GM23248 (cell line): ENCODE measurements at regions not wholly inside any gene's neighbourhood (a gene's known extent, or its start where the extent isn't known, plus 50 kb on each side); places are given as distances from the start of the nearest gene placed in this dataset.

Experiments
- DNase-seq: peaks from one replicate; pipeline ENCODE4 v3.0.0-alpha.2; 2015
- H2AFZ ChIP-seq: fragments of 200-600 bp; sonication (generic); 2 replicates; pipeline ENCODE4 v1.6.1; 2016; ENCODE audit warnings: antibody characterized with exemption
- H3F3A ChIP-seq: fragments of 200-600 bp; sonication (generic); 2 replicates; pipeline ENCODE4 v1.6.1; 2016; ENCODE audit warnings: mild to moderate bottlenecking, antibody characterized with exemption, mixed run types; ENCODE audit not compliant: insufficient read depth
- H3K27ac ChIP-seq: fragments of 200-600 bp; sonication (generic); 2 replicates; pipeline ENCODE4 v1.5.1; 2016; ENCODE audit warnings: mild to moderate bottlenecking
- H3K27me3 ChIP-seq: fragments of 200-600 bp; sonication (generic); replicated peaks from 2 replicates; pipeline ENCODE4 v1.6.1; 2016; ENCODE audit warnings: mild to moderate bottlenecking; ENCODE audit not compliant: insufficient read depth
- H3K36me3 ChIP-seq: fragments of 200-600 bp; sonication (generic); 2 replicates; pipeline ENCODE4 v1.6.1; 2016; ENCODE audit warnings: low read depth, mild to moderate bottlenecking
- H3K4me1 ChIP-seq: fragments of 200-600 bp; sonication (generic); 2 replicates; pipeline ENCODE4 v1.6.1; 2016; ENCODE audit warnings: mild to moderate bottlenecking; ENCODE audit not compliant: insufficient read depth
- H3K4me2 ChIP-seq: fragments of 200-600 bp; sonication (generic); one replicate; pipeline ENCODE4 v1.6.1; 2016; ENCODE audit warnings: mild to moderate bottlenecking; ENCODE audit not compliant: unreplicated experiment
- H3K4me3 ChIP-seq: fragments of 200-600 bp; sonication (generic); 2 replicates; pipeline ENCODE4 v1.5.1; 2016; ENCODE audit warnings: mild to moderate bottlenecking
- H3K79me2 ChIP-seq: fragments of 200-600 bp; sonication (generic); 2 replicates; pipeline ENCODE4 v1.6.1; 2016; ENCODE audit warnings: mild to moderate bottlenecking; ENCODE audit not compliant: insufficient read depth
- H3K9ac ChIP-seq: fragments of 200-600 bp; sonication (generic); 2 replicates; pipeline ENCODE4 v1.6.1; 2016; ENCODE audit warnings: mild to moderate bottlenecking
- H3K9me2 ChIP-seq: fragments of 200-600 bp; sonication (generic); 2 replicates; pipeline ENCODE4 v1.6.1; 2016; ENCODE audit warnings: mixed run types, mild to moderate bottlenecking, moderate library complexity; ENCODE audit not compliant: insufficient read depth
- H3K9me3 ChIP-seq: fragments of 200-600 bp; sonication (generic); one replicate; pipeline ENCODE4 v1.6.1; 2017; ENCODE audit warnings: low read depth
- H4K20me1 ChIP-seq: fragments of 200-600 bp; sonication (generic); 2 replicates; pipeline ENCODE4 v1.6.0; 2016; ENCODE audit not compliant: insufficient read depth
- EZH2 ChIP-seq: fragments of 200-600 bp; sonication (generic); IDR thresholded peaks from 2 replicates; pipeline ENCODE4 v1.6.1; 2018; ENCODE audit warnings: antibody characterized with exemption, mild to moderate bottlenecking; ENCODE audit not compliant: insufficient read depth, poor library complexity, severe bottlenecking
- EZH2phosphoT487 ChIP-seq: fragments of 200-600 bp; sonication (generic); IDR thresholded peaks from 2 replicates; pipeline ENCODE4 v1.6.1; 2018; ENCODE audit warnings: antibody characterized with exemption, moderate library complexity, mild to moderate bottlenecking, low read depth; ENCODE audit not compliant: insufficient read depth
- WGBS, 2 experiments: methylation state at CpG; one replicate each; pipeline ENCODE4 v1.1.6; 2015 to 2017; ENCODE audit warnings: low lambda C conversion rate in 2 of 2, low coverage in 1 of 2; ENCODE audit errors: missing lambda C conversion rate in 2 of 2; 5-methylcytosine and 5-hydroxymethylcytosine counted together
- in situ Hi-C: fragments of 300-500 bp; cut with MboI; formaldehyde crosslinking; loops from 2 replicates; pipeline ENCODE4 v1.15.0; 2020

DNA sequence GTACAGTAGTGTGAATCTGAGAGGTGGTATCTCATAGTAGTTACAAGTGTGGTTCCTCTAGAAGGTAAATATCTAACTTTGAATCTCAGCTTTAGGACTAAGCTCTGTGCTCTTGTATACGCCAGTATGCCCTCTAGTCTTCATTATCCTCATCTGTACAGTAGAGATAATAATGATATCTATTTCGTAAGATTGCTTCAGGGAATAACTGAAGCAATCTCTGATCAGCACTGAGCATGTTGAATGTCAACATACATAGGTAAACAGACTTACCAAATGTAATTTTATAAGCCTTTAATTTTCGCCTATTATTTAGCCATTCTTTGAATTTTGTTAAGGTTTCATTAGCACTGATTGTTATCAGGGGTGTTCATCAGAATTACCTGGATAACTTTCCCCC lies 175.2 kb upstream of the ANKRD50 start:
- Histone ChIP-seq H2AFZ (no peak overlapping the region), H3K36me3 (no peaks in the 10 kb centered on the region), H3K9ac (no peak overlapping the region), H4K20me1 (no peaks in the 10 kb centered on the region), H3K79me2 (no peaks in the 10 kb centered on the region), H3K27ac (no peak overlapping the region), H3K27me3 (no peaks in the 10 kb centered on the region), H3F3A (no peaks in the 10 kb centered on the region; the same call in 1 of the 2 replicates), H3K4me3 (no peak overlapping the region), H3K9me2 (no peaks in the 10 kb centered on the region), H3K9me3 (no peaks in the 10 kb centered on the region), H3K4me2 (no peak overlapping the region), H3K4me1 (peaks cover 12% of the 10 kb centered on the region)
- TF ChIP-seq EZH2phosphoT487 = no peak
- no peak for TF ChIP-seq EZH2
- in situ Hi-C loops = no loop called here
- DNase-seq = no peak
- 82 to 93% methylated on average over 3 of the region's 3 CpGs for WGBS, 2 experiments

DNA sequence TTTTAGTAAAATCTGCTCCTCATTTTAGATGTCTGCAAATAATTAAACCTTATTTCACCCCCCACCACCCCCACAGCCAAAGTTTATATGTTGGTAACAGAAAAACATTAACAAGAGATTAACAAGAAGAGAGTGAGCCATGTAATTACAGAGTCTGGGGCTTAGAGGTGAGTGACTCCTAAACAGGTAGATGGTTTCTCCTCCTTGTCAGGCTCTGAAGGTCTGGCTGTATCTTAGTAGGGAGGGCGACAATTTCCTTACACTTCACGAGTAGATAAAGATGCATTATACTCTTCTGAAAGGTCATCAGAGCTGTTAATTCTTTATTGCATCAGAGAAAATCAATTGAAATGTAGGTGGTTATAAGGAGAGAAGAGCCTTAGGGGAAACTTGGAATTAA lies 171.8 kb upstream of the ANKRD50 start:
- DNase-seq = no peak
- Histone ChIP-seq H3K27ac (no peak overlapping the region), H3K4me2 (no peak overlapping the region), H2AFZ (no peak overlapping the region), H3K9me2 (no peaks in the 10 kb centered on the region; the same call in 1 of the 2 replicates), H3K27me3 (no peaks in the 10 kb centered on the region), H3K36me3 (no peaks in the 10 kb centered on the region), H3K79me2 (no peaks in the 10 kb centered on the region), H3K9me3 (no peaks in the 10 kb centered on the region), H3K9ac (no peak overlapping the region), H4K20me1 (no peaks in the 10 kb centered on the region), H3K4me3 (no peak overlapping the region), H3K4me1 (no peaks in the 10 kb centered on the region), H3F3A (no peaks in the 10 kb centered on the region)
- TF ChIP-seq EZH2 (no peak), EZH2phosphoT487 (no peak)
- WGBS, 2 experiments = 95 to 100% methylated on average over 2 of the region's 2 CpGs
- in situ Hi-C loops = no loop called here

DNA sequence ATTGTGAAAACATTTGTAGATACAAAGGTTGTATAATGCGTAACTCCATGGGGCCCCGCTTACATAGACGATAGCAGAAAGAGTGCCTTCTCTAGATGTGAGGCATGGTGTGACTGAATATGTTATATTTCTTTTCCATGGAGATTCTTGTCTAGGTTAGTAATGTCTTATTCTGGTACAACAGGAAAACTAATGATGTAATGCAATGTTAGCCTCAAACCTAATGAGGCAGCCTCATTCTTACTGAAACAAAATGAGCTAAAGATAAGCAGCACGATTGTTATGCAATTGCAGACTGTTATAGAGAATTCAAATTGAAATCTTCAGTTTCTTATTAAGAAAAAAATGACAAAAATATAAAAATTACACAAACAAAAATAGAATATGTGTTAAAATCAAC lies 171.1 kb upstream of the ANKRD50 start:
- H3K79me2 ChIP-seq = no peaks in the 10 kb centered on the region
- no peaks in the 10 kb centered on the region for H3K9me3 ChIP-seq
- H3K36me3 ChIP-seq = no peaks in the 10 kb centered on the region
- no peak overlapping the region for H3K27ac ChIP-seq
- H3K4me2 ChIP-seq = no peak overlapping the region
- H2AFZ ChIP-seq = no peak overlapping the region
- no peaks in the 10 kb centered on the region; the same call in 1 of the 2 replicates for H3K9me2 ChIP-seq
- H3F3A ChIP-seq = no peaks in the 10 kb centered on the region
- no peaks in the 10 kb centered on the region for H3K27me3 ChIP-seq
- peak; percentile 23 for DNase-seq
- in situ Hi-C loops = no loop called here
- no peak overlapping the region for H3K4me3 ChIP-seq
- WGBS, 2 experiments = 89 to 96% methylated on average over 4 of the region's 4 CpGs
- no peaks in the 10 kb centered on the region for H4K20me1 ChIP-seq
- H3K9ac ChIP-seq = no peak overlapping the region
- H3K4me1 ChIP-seq = no peaks in the 10 kb centered on the region
- TF ChIP-seq EZH2phosphoT487 = no peak
- no peak for TF ChIP-seq EZH2

DNA sequence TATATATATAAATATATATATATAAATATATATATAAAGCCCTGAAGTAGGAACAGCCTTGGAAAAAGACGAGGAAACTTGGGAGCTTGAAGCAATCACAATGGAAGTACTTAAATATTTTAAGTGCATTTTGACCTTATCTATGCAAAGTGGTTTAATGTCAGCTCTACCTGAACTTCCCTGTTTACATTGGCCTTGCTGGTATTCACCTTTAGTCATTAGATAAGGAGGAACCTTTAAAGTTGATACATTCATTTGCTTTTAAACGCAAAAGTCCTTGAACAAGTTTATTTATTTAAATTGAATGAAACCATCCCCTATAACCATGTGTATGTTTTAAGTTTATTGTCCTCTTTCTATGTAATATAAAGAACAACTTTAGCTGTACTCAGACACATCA lies 166.7 kb upstream of the ANKRD50 start:
- Histone ChIP-seq H3K9me2 (no peaks in the 10 kb centered on the region; the same call in 1 of the 2 replicates), H3K9me3 (no peaks in the 10 kb centered on the region), H3K4me2 (no peak overlapping the region), H3K27me3 (no peaks in the 10 kb centered on the region), H3K36me3 (no peaks in the 10 kb centered on the region), H2AFZ (no peak overlapping the region), H3K4me3 (no peak overlapping the region), H3K27ac (no peak overlapping the region), H3K9ac (no peak overlapping the region), H3F3A (no peaks in the 10 kb centered on the region), H4K20me1 (no peaks in the 10 kb centered on the region), H3K4me1 (no peaks in the 10 kb centered on the region), H3K79me2 (no peaks in the 10 kb centered on the region)
- in situ Hi-C loops = no loop called here
- DNase-seq = no peak
- TF ChIP-seq EZH2phosphoT487 (no peak), EZH2 (no peak)
- WGBS, 2 experiments = 91 to 94% methylated on average over 2 of the region's 2 CpGs

DNA sequence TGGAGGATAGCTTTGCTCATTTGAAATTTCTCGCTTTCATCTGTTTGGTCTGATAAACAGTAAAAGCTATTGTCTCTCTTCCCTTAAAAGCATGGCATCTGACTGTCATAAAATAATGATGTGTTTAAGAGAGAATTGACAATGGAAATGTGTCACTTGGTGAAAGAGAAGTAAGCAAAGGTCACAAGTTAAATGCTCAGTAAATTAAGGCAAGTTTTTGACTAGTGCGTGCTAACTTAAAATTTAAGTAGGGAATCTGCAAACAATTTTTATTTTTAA lies 161.6 kb upstream of the ANKRD50 start:
- H3K4me1 ChIP-seq = no peaks in the 10 kb centered on the region
- H3F3A ChIP-seq = no peaks in the 10 kb centered on the region
- H4K20me1 ChIP-seq = no peaks in the 10 kb centered on the region
- H3K79me2 ChIP-seq = no peaks in the 10 kb centered on the region
- H3K4me3 ChIP-seq = no peak overlapping the region
- no peaks in the 10 kb centered on the region for H3K36me3 ChIP-seq
- H3K27ac ChIP-seq = no peak overlapping the region
- no peak overlapping the region for H3K9ac ChIP-seq
- H2AFZ ChIP-seq = no peak overlapping the region
- TF ChIP-seq EZH2phosphoT487 (no peak), EZH2 (no peak)
- WGBS, 2 experiments = 94% methylated on average over 2 of the region's 2 CpGs
- no peaks in the 10 kb centered on the region for H3K27me3 ChIP-seq
- no peaks in the 10 kb centered on the region for H3K9me2 ChIP-seq
- no peak for DNase-seq
- no peaks in the 10 kb centered on the region for H3K9me3 ChIP-seq
- no peak overlapping the region for H3K4me2 ChIP-seq
- in situ Hi-C loops = no loop called here
